Ascending aorta (tissue), 2 donors: ENCODE measurements at regions not wholly inside any gene's neighbourhood (a gene's known extent, or its start where the extent isn't known, plus 50 kb on each side); places are given as distances from the start of the nearest gene placed in this dataset.

Source experiments
- DNase-seq, 2 donors: peaks; one replicate each; pipeline ENCODE4 v3.0.0-alpha.2; 2019; ENCODE audit warnings: low spot score in 2 of 2
- H3K27ac ChIP-seq, 2 donors: fragments of 200-600 bp; sonication (generic); one replicate each; pipeline ENCODE4 v1.5.1; 2016 to 2017; ENCODE audit warnings: mild to moderate bottlenecking in 1 of 2
- H3K27me3 ChIP-seq: fragments of 200-600 bp; sonication (generic); one replicate; pipeline ENCODE4 v1.5.1; 2017
- H3K36me3 ChIP-seq, 2 donors: fragments of 200-600 bp; sonication (generic); one replicate each; pipeline ENCODE4 v1.5.1; 2016
- H3K4me1 ChIP-seq, 2 donors: fragments of 200-600 bp; sonication (generic); one replicate each; pipeline ENCODE4 v1.5.1; 2016 to 2017; ENCODE audit warnings: mild to moderate bottlenecking in 1 of 2
- H3K4me3 ChIP-seq, 2 donors: fragments of 200-600 bp; sonication (generic); one replicate each; pipeline ENCODE4 v1.5.1; 2016 to 2017; ENCODE audit warnings: mild to moderate bottlenecking in 1 of 2
- H3K9me3 ChIP-seq, 2 donors: fragments of 200-600 bp; sonication (generic); one replicate each; pipeline ENCODE4 v1.5.1; 2016
- intact Hi-C: fragments of 100-400 bp; cut with DNase I; formaldehyde crosslinking; loops from one replicate; pipeline ENCODE4 v1.15.1; 2023
- TF ChIP-seq, protein P1 (sequence below), 3 experiments: fragments of 200-600 bp in 2 of 3; fragments of 450-650 bp in 1 of 3; sonication (generic) in 2 of 3; IDR thresholded peaks; one replicate each; pipeline ENCODE4 v1.5.1; 2016 to 2019; ENCODE audit warnings: antibody characterized with exemption in 3 of 3, mild to moderate bottlenecking in 1 of 3, moderate library complexity in 1 of 3

DNA sequence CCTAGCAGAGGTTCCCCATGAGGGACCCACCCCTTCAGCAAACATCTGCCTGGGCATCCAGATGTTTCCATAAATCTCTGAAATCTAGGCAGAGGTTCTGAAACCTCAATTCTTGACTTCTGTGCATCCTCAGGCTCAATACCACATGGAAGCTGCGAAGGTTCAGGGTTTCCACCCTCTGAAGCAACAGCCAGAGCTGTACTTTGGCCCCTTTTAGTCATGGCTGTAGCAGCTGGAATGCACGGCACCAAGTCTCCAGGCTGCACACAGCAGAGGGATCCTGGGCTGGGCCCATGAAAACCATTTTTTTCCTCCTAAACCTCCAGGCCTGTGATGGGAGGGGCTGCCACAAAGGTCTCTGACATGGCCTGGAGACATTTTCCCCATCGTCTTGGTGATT is 93.0 kb upstream of the FIGN start:
- Histone ChIP-seq H3K9me3 (no peaks in the 10 kb centered on the region), H3K36me3 (no peaks in the 10 kb centered on the region), H3K27me3 (no peaks in the 10 kb centered on the region), H3K4me3 (no peak overlapping the region), H3K27ac (no peak overlapping the region), H3K4me1 (peaks cover 0 to 5% of the 10 kb centered on the region in 2 donors)
- DNase-seq, result no peak
- TF ChIP-seq, protein P1, sequence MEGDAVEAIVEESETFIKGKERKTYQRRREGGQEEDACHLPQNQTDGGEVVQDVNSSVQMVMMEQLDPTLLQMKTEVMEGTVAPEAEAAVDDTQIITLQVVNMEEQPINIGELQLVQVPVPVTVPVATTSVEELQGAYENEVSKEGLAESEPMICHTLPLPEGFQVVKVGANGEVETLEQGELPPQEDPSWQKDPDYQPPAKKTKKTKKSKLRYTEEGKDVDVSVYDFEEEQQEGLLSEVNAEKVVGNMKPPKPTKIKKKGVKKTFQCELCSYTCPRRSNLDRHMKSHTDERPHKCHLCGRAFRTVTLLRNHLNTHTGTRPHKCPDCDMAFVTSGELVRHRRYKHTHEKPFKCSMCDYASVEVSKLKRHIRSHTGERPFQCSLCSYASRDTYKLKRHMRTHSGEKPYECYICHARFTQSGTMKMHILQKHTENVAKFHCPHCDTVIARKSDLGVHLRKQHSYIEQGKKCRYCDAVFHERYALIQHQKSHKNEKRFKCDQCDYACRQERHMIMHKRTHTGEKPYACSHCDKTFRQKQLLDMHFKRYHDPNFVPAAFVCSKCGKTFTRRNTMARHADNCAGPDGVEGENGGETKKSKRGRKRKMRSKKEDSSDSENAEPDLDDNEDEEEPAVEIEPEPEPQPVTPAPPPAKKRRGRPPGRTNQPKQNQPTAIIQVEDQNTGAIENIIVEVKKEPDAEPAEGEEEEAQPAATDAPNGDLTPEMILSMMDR (IDR thresholded peaks at IDR 0.05), result no peak
- intact Hi-C loops, result no loop called here

DNA sequence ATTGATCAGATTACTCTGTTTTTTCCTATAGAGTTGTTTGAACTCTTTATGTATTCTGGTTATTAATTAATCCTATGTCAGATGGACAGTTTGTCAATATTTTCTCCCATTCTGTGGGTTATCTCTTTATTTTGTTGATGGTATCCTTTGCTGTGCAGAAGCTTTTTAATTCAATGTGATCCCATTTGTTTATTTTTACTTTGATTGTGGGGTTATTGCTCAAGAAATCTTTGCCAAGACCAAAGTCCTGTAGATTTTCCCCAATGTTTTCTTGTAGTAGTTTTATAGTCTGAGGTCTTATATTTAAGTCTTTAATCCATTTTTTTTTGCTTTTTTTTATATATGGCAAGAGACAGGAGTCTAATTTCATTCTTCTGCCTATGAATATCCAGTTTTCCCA is 86.2 kb upstream of the FIGN start:
- Histone ChIP-seq H3K9me3 (peaks cover 0 to 6% of the 10 kb centered on the region in 2 donors), H3K36me3 (no peaks in the 10 kb centered on the region), H3K27me3 (no peaks in the 10 kb centered on the region), H3K4me3 (no peak overlapping the region), H3K4me1 (no peaks in the 10 kb centered on the region), H3K27ac (no peak overlapping the region)
- no peak for DNase-seq
- TF ChIP-seq, protein P1 (IDR thresholded peaks at IDR 0.05), result no peak
- intact Hi-C loops, result no loop called here

DNA sequence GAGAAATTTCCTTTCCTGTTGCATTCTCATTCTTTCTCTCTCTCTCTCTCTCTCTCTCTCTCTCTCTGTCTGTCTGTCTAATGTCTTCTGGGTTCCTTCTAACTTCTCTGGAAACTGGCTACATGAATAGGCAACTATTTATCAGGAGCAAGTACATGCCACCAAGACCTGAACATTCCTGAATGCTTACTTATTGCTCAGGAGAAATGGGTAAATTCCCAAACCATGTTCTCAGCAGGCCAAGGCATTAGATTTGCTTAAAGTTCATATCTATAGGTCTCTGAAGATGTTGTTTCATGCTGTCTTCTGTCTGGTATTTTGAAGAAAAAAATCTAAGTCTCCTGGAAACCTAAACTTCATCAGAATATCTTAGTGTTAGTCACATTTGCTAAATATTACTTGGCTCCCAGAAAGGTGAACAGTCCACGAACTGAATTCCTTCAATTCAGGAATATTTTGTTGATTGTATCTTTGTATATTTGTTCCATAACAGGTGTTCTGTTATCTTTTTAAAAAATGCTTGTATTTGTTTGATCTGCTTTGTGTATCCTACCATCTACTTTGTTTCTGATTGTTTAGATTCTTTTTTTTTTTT is 77.2 kb upstream of the FIGN start:
- no peak overlapping the region for H3K27ac ChIP-seq
- H3K36me3 ChIP-seq, result no peaks in the 10 kb centered on the region
- DNase-seq, result no peak
- intact Hi-C loops, result no loop called here
- H3K4me3 ChIP-seq, result no peak overlapping the region
- no peaks in the 10 kb centered on the region for H3K4me1 ChIP-seq
- TF ChIP-seq, protein P1 (IDR thresholded peaks at IDR 0.05), result no peak
- H3K9me3 ChIP-seq, result peaks cover 0 to 14% of the 10 kb centered on the region in 2 donors
- H3K27me3 ChIP-seq, result no peaks in the 10 kb centered on the region

DNA sequence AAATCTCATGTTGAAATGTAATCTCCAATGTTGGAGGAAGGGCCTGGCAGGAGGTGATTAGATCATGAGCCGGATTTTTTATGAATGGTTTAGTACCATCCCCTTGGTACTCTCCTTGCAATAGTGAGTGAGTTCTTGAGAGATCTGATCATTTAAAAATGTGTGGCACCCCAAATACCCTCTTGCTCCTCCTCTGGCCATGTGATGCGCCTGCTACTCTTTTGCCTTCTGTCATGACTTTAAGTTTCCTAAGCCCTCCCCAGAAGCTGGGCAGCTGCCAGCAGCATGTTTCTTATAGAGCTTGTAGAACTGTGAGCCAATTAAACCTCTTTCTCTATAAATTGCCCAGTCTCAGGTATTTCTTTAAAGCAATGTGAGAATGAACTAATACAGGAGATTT is 72.6 kb upstream of the FIGN start:
- H3K4me1 ChIP-seq, result no peaks in the 10 kb centered on the region
- DNase-seq, result no peak
- no peak overlapping the region for H3K27ac ChIP-seq
- intact Hi-C loops, result no loop called here
- H3K4me3 ChIP-seq, result no peak overlapping the region
- no peaks in the 10 kb centered on the region for H3K36me3 ChIP-seq
- no peaks in the 10 kb centered on the region for H3K9me3 ChIP-seq
- H3K27me3 ChIP-seq, result no peaks in the 10 kb centered on the region
- TF ChIP-seq, protein P1 (IDR thresholded peaks at IDR 0.05), result no peak

DNA sequence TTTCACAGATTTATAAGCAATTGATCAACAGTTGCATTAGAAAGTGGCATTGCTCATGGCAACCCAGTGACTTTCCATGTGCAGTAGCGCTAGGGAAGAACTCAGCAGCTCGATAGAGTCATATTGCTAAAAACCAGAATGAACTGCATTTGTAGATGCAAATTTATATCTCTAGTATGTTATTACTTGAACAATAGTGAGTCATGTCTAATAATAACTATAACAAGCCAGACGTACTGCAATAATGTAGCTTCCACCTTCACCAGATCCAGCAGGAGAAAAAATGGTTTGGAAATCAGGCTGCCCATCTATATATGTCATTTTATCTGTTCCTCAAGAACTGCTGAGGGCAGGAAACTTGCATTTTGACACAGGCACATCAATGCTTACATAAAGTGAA is 66.5 kb upstream of the FIGN start:
- intact Hi-C loops, result no loop called here
- Histone ChIP-seq H3K9me3 (no peaks in the 10 kb centered on the region), H3K27ac (no peak overlapping the region), H3K27me3 (no peaks in the 10 kb centered on the region), H3K36me3 (no peaks in the 10 kb centered on the region), H3K4me3 (no peak overlapping the region), H3K4me1 (no peaks in the 10 kb centered on the region)
- no peak for DNase-seq
- TF ChIP-seq, protein P1 (IDR thresholded peaks at IDR 0.05), result no peak

DNA sequence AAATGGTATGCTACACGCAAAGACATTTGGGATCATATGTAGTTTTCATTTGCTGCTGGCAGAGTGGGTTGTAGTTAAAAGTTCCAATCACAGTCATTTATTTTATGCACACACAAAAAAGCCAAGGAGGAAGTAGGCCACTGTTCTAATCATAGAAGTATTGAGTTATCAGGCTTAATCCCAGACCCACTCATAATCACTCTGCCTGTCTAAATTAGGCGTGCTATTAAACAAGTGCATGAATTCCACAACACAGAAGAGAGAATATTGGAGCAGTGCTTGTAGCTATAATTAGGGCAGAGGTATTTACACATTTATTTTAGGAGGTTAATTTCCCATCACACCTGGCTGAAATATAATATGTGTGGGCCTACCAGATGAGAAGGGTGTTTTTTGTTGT is 65.7 kb upstream of the FIGN start:
- no peaks in the 10 kb centered on the region for H3K27me3 ChIP-seq
- H3K4me3 ChIP-seq, result no peak overlapping the region
- no peaks in the 10 kb centered on the region for H3K4me1 ChIP-seq
- no peaks in the 10 kb centered on the region for H3K9me3 ChIP-seq
- DNase-seq, result no peak
- no peak overlapping the region for H3K27ac ChIP-seq
- TF ChIP-seq, protein P1 (IDR thresholded peaks at IDR 0.05), result no peak
- intact Hi-C loops, result no loop called here
- no peaks in the 10 kb centered on the region for H3K36me3 ChIP-seq
